GM23338 (cell line): ENCODE measurements at regions not wholly inside any gene's neighbourhood (a gene's known extent, or its start where the extent isn't known, plus 50 kb on each side); places are given as distances from the start of the nearest gene placed in this dataset.

ENCODE experiments used
- ATAC-seq: fragments of 200-7000 bp; cut with Tn5 transposase; 3 replicates; pipeline ENCODE4 v1.9.1; 2020
- DNase-seq: peaks from one replicate; pipeline ENCODE4 v3.0.0-alpha.2; 2015; ENCODE audit warnings: low spot score
- H2AFZ ChIP-seq: fragments of 200-600 bp; sonication (generic); 2 replicates; pipeline ENCODE4 v1.8.0; 2016; ENCODE audit warnings: antibody characterized with exemption, mild to moderate bottlenecking, moderate library complexity
- H3F3A ChIP-seq: fragments of 200-600 bp; sonication (generic); replicated peaks from 2 replicates; pipeline ENCODE4 v1.8.0; 2017; ENCODE audit warnings: antibody characterized with exemption, mixed run types, low read depth
- H3K27ac ChIP-seq: fragments of 200-600 bp; sonication (generic); 2 replicates; pipeline ENCODE4 v1.6.1; 2016; ENCODE audit warnings: low read depth
- H3K27me3 ChIP-seq: fragments of 200-600 bp; sonication (generic); 2 replicates; pipeline ENCODE4 v1.8.0; 2016; ENCODE audit warnings: mild to moderate bottlenecking, mixed run types, moderate library complexity; ENCODE audit not compliant: insufficient read depth
- H3K36me3 ChIP-seq: fragments of 200-600 bp; sonication (generic); 2 replicates; pipeline ENCODE4 v1.8.0; 2016; ENCODE audit warnings: mild to moderate bottlenecking; ENCODE audit not compliant: insufficient read depth
- H3K4me1 ChIP-seq: fragments of 200-600 bp; sonication (generic); 2 replicates; pipeline ENCODE4 v1.8.0; 2016; ENCODE audit warnings: mild to moderate bottlenecking, moderate library complexity; ENCODE audit not compliant: insufficient read depth
- H3K4me2 ChIP-seq: fragments of 200-600 bp; sonication (generic); 2 replicates; pipeline ENCODE4 v1.7.1; 2017; ENCODE audit warnings: mixed run types
- H3K4me3 ChIP-seq: fragments of 200-600 bp; sonication (generic); 2 replicates; pipeline ENCODE4 v1.6.1; 2016; ENCODE audit warnings: mixed run types
- H3K79me2 ChIP-seq: fragments of 200-600 bp; sonication (generic); replicated peaks from 2 replicates; pipeline ENCODE4 v1.8.0; 2017; ENCODE audit warnings: mild to moderate bottlenecking; ENCODE audit not compliant: insufficient read depth
- H3K9me2 ChIP-seq: fragments of 200-600 bp; sonication (generic); 2 replicates; pipeline ENCODE4 v1.8.0; 2017; ENCODE audit not compliant: insufficient read depth
- H4K20me1 ChIP-seq: fragments of 200-600 bp; sonication (generic); replicated peaks from 2 replicates; pipeline ENCODE4 v1.8.0; 2017; ENCODE audit warnings: mild to moderate bottlenecking; ENCODE audit not compliant: insufficient read depth
- H3K27ac Mint-ChIP-seq: 2 replicates; pipeline ENCODE4 v1.8.0; 2020; ENCODE audit warnings: inconsistent platforms, mild to moderate bottlenecking, moderate library complexity, mixed read lengths
- H3K27me3 Mint-ChIP-seq: 3 replicates; pipeline ENCODE4 v1.8.0; 2022; ENCODE audit warnings: low read depth, mild to moderate bottlenecking, moderate library complexity, mixed read lengths, inconsistent platforms; ENCODE audit not compliant: insufficient read depth, poor library complexity
- H3K36me3 Mint-ChIP-seq: 3 replicates; pipeline ENCODE4 v1.8.0; 2021; ENCODE audit warnings: low read depth, mild to moderate bottlenecking, inconsistent platforms, moderate library complexity, mixed read lengths
- H3K4me1 Mint-ChIP-seq: 3 replicates; pipeline ENCODE4 v1.8.0; 2020; ENCODE audit warnings: mild to moderate bottlenecking, inconsistent platforms, mixed read lengths
- H3K4me3 Mint-ChIP-seq: 3 replicates; pipeline ENCODE4 v1.8.0; 2021; ENCODE audit warnings: moderate library complexity, mild to moderate bottlenecking, inconsistent platforms, mixed read lengths
- H3K9me3 Mint-ChIP-seq: 3 replicates; pipeline ENCODE4 v1.8.0; 2020; ENCODE audit warnings: moderate library complexity, mild to moderate bottlenecking, inconsistent platforms, mixed read lengths
- CREB1 ChIP-seq: fragments of 250-450 bp; sonication (Bioruptor Pico); IDR thresholded peaks from 2 replicates; pipeline ENCODE4 v1.5.0; 2020; ENCODE audit warnings: low read depth, mild to moderate bottlenecking, moderate library complexity
- EZH2 ChIP-seq: fragments of 200-600 bp; sonication (generic); IDR thresholded peaks from one replicate; pipeline ENCODE4 v1.8.0; 2017; ENCODE audit warnings: antibody characterized with exemption, mild to moderate bottlenecking, low read depth; ENCODE audit not compliant: unreplicated experiment
- EZH2phosphoT487 ChIP-seq: fragments of 200-600 bp; sonication (generic); IDR thresholded peaks from one replicate; pipeline ENCODE4 v1.8.1; 2018; ENCODE audit warnings: antibody characterized with exemption; ENCODE audit not compliant: unreplicated experiment
- JUNB ChIP-seq: IDR thresholded peaks from one replicate; pipeline ENCODE4 v1.6.1; 2016; ENCODE audit warnings: antibody characterized with exemption; ENCODE audit not compliant: unreplicated experiment
- NANOG ChIP-seq: IDR thresholded peaks from 2 replicates; pipeline ENCODE4 v1.6.1; 2016; ENCODE audit warnings: antibody characterized with exemption, borderline replicate concordance
- POLR2AphosphoS5 ChIP-seq: IDR thresholded peaks from 2 replicates; pipeline ENCODE4 v1.6.1; 2016; ENCODE audit warnings: antibody characterized with exemption, low read depth
- STAT1 ChIP-seq: IDR thresholded peaks from one replicate; pipeline ENCODE4 v1.6.1; 2016; ENCODE audit warnings: antibody characterized with exemption; ENCODE audit not compliant: unreplicated experiment
- ZNF114 ChIP-seq: fragments of 250-450 bp; sonication (Bioruptor Pico); IDR thresholded peaks from 2 replicates; pipeline ENCODE4 v1.5.0; 2020; ENCODE audit warnings: mild to moderate bottlenecking, moderate library complexity
- ZNF331 ChIP-seq: fragments of 250-450 bp; sonication (Bioruptor Pico); IDR thresholded peaks from 2 replicates; pipeline ENCODE4 v1.5.0; 2020; ENCODE audit warnings: low read depth, mild to moderate bottlenecking, moderate library complexity
- ZNF462 ChIP-seq: fragments of 250-450 bp; sonication (Bioruptor Pico); IDR thresholded peaks from 2 replicates; pipeline ENCODE4 v1.5.0; 2020; ENCODE audit warnings: mild to moderate bottlenecking, moderate library complexity
- TF ChIP-seq, protein P1 (sequence below), 2 experiments: fragments of 200-600 bp in 1 of 2; sonication (generic) in 1 of 2; conservative IDR thresholded peaks; 2 replicates each; pipeline versions ENCODE4 v1.5.1 to v1.6.1; 2016 to 2017; ENCODE audit warnings: antibody characterized with exemption in 2 of 2, low read depth in 2 of 2, mild to moderate bottlenecking in 2 of 2, moderate library complexity in 1 of 2
- TF ChIP-seq, protein P2 (sequence below): IDR thresholded peaks from 2 replicates; pipeline ENCODE4 v1.6.1; 2016; ENCODE audit warnings: antibody characterized with exemption

DNA sequence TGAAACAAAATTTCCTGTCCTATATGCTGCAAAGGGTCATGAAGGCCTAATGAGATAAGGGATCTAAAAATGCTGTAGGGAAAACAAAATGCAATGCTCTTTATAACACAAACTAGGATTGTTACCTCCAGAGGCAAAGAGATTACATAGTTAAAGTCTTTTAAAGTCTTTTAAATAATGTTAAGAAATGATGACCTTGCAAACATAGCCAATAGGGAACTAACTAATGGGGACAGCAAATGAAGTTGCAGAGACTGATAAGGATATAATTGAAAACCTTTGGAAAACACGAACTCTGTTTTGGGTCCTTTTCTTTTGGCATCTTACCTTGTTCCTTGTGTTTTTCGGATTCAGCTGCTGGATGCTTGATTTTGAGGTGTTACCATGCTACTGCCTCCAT lies 485.9 kb downstream of the KCNA4 start:
- DNase-seq (no peak), ATAC-seq (no peak)
- Mint-ChIP-seq H3K27ac (no peak overlapping the region), H3K9me3 (peaks cover 20% of the 10 kb centered on the region), H3K36me3 (peaks cover 8% of the 10 kb centered on the region), H3K4me3 (no peak overlapping the region), H3K4me1 (no peaks in the 10 kb centered on the region), H3K27me3 (no peaks in the 10 kb centered on the region)
- peaks cover 10% of the 10 kb centered on the region; the same call in 1 of the 2 replicates for H3K36me3 ChIP-seq
- no peaks in the 10 kb centered on the region for H3K4me1 ChIP-seq
- H3K4me2 ChIP-seq: no peak overlapping the region
- no peak for TF ChIP-seq ZNF114 (CRISPR knock-in tag)
- TF ChIP-seq POLR2AphosphoS5: no peak
- TF ChIP-seq, protein P1, sequence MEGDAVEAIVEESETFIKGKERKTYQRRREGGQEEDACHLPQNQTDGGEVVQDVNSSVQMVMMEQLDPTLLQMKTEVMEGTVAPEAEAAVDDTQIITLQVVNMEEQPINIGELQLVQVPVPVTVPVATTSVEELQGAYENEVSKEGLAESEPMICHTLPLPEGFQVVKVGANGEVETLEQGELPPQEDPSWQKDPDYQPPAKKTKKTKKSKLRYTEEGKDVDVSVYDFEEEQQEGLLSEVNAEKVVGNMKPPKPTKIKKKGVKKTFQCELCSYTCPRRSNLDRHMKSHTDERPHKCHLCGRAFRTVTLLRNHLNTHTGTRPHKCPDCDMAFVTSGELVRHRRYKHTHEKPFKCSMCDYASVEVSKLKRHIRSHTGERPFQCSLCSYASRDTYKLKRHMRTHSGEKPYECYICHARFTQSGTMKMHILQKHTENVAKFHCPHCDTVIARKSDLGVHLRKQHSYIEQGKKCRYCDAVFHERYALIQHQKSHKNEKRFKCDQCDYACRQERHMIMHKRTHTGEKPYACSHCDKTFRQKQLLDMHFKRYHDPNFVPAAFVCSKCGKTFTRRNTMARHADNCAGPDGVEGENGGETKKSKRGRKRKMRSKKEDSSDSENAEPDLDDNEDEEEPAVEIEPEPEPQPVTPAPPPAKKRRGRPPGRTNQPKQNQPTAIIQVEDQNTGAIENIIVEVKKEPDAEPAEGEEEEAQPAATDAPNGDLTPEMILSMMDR (conservative IDR thresholded peaks at IDR 0.05; ENCODE audit: low read depth in 2 of 2): no peak
- no peak for TF ChIP-seq STAT1
- TF ChIP-seq, protein P2, sequence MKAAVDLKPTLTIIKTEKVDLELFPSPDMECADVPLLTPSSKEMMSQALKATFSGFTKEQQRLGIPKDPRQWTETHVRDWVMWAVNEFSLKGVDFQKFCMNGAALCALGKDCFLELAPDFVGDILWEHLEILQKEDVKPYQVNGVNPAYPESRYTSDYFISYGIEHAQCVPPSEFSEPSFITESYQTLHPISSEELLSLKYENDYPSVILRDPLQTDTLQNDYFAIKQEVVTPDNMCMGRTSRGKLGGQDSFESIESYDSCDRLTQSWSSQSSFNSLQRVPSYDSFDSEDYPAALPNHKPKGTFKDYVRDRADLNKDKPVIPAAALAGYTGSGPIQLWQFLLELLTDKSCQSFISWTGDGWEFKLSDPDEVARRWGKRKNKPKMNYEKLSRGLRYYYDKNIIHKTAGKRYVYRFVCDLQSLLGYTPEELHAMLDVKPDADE: no peak
- TF ChIP-seq EZH2: no peak
- TF ChIP-seq ZNF462 (CRISPR knock-in tag): no peak
- no peak for TF ChIP-seq ZNF331
- TF ChIP-seq NANOG: no peak
- TF ChIP-seq CREB1 (CRISPR knock-in tag): no peak
- no peak for TF ChIP-seq JUNB
- no peak for TF ChIP-seq EZH2phosphoT487
- H3F3A ChIP-seq: no peaks in the 10 kb centered on the region
- H3K4me3 ChIP-seq: no peak overlapping the region
- H3K27me3 ChIP-seq: no peaks in the 10 kb centered on the region
- H2AFZ ChIP-seq: no peak overlapping the region
- H3K27ac ChIP-seq: no peak overlapping the region
- no peaks in the 10 kb centered on the region for H3K79me2 ChIP-seq
- no peaks in the 10 kb centered on the region for H3K9me2 ChIP-seq
- H4K20me1 ChIP-seq: no peaks in the 10 kb centered on the region
